ENCODE measurements at regions not wholly inside any gene's neighbourhood (a gene's known extent, or its start where the extent isn't known, plus 50 kb on each side); places are given as distances from the start of the nearest gene placed in this dataset.

DNA sequence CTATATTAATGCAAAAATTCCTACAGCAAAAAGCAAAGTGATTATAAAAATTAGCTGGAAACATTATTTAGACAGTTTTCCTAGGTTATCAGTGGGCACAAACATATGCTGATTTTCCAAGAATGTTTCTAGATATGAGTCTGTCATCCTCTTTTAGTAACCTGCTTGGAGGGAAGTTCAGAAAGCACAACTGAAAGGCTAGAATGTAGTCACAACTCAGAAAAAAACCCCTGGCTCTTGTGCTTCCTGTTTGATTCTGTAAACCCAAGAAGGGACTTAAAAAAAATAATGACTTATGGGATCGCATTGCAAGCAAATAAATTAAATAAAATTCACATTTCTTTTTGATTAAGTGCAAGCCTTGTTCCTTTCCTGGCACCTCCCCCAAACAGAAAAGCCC, 708.4 kb upstream of the EPHA7 start:
- H3K27ac ChIP-seq (ENCODE audit: low read length in 2 of 2): no peak overlapping the region
- DNase-seq (no peak), ATAC-seq (ENCODE audit: low read depth) (no peak)
- WGBS (ENCODE audit: insufficient coverage): no CpG with 5 or more reads among the region's 1 CpG
- Mint-ChIP-seq H3K9me3 (ENCODE audit: insufficient read depth) (peaks cover 2% of the 10 kb centered on the region), H3K27me3 (no peaks in the 10 kb centered on the region), H3K4me1 (no peaks in the 10 kb centered on the region), H3K27ac (no peak overlapping the region), H3K4me3 (no peak overlapping the region)
- no peak for TF ChIP-seq EZH2 (IDR thresholded peaks at IDR 0.05; ENCODE audit: borderline replicate concordance, insufficient read depth, low read depth, low read length, poor library complexity, severe bottlenecking)
- TF ChIP-seq, protein P1, sequence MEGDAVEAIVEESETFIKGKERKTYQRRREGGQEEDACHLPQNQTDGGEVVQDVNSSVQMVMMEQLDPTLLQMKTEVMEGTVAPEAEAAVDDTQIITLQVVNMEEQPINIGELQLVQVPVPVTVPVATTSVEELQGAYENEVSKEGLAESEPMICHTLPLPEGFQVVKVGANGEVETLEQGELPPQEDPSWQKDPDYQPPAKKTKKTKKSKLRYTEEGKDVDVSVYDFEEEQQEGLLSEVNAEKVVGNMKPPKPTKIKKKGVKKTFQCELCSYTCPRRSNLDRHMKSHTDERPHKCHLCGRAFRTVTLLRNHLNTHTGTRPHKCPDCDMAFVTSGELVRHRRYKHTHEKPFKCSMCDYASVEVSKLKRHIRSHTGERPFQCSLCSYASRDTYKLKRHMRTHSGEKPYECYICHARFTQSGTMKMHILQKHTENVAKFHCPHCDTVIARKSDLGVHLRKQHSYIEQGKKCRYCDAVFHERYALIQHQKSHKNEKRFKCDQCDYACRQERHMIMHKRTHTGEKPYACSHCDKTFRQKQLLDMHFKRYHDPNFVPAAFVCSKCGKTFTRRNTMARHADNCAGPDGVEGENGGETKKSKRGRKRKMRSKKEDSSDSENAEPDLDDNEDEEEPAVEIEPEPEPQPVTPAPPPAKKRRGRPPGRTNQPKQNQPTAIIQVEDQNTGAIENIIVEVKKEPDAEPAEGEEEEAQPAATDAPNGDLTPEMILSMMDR (IDR thresholded peaks at IDR 0.05): no peak
- no peaks in the 10 kb centered on the region for H3K9me3 ChIP-seq (ENCODE audit: control extremely low read depth in 1 of 3, control insufficient read depth in 2 of 3, insufficient read depth in 1 of 3, low read length in 2 of 3)
- no peaks in the 10 kb centered on the region for H3K36me3 ChIP-seq (replicated peaks in 1 of 2; ENCODE audit: control extremely low read depth in 1 of 2, control insufficient read depth in 1 of 2, extremely low read depth in 1 of 2, insufficient read depth in 2 of 2, low read length in 1 of 2)
- H3K4me1 ChIP-seq (ENCODE audit: control insufficient read depth in 2 of 2, insufficient read depth in 2 of 2, low read length in 2 of 2): no peaks in the 10 kb centered on the region
- H3K27me3 ChIP-seq (replicated peaks in 1 of 4; ENCODE audit: control extremely low read depth in 1 of 4, control insufficient read depth in 3 of 4, insufficient read depth in 4 of 4, low read length in 3 of 4): no peaks in the 10 kb centered on the region
- H3K9ac ChIP-seq (ENCODE audit: low read length): no peak overlapping the region
- H3K4me3 ChIP-seq (ENCODE audit: control extremely low read depth in 1 of 5, extremely low read depth in 1 of 5, insufficient read depth in 1 of 5, low read depth in 2 of 5, low read length in 4 of 5): no peak overlapping the region
- POLR2A ChIA-PET: no interaction called here
- H3K79me2 ChIP-seq (ENCODE audit: control insufficient read depth, insufficient read depth, low read length): no peaks in the 10 kb centered on the region
- no peak overlapping the region for H3K4me2 ChIP-seq (replicated peaks; ENCODE audit: low read depth, low read length, poor library complexity, severe bottlenecking)
- no peaks in the 10 kb centered on the region for H4K20me1 ChIP-seq (ENCODE audit: control insufficient read depth, insufficient read depth, low read length, poor library complexity, severe bottlenecking)
- CTCF ChIA-PET: no interaction called here
- no peak overlapping the region for H2AFZ ChIP-seq (ENCODE audit: insufficient read depth, low read depth, low read length, poor library complexity, severe bottlenecking)
- intact Hi-C loops (cut with micrococcal nuclease): no loop called here

DNA sequence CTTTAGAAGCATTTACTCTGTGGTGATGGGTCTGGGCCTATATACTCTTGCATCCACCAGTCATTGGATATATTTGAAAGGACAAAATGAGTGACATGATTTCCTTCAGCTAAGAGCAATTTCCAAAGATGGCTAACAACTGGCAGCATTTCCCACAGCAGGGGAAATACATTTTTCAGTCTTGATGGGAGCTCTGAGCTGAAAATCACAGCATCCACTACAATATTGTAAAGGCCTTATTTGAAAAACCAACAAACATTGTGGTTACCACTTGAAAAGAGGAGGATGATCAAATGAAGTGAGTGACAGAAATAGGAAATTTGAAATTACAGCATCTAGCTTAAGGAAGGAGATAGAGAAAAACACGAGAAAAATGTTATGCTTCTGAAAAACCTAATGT, 705.0 kb upstream of the EPHA7 start:
- Mint-ChIP-seq H3K9me3 (ENCODE audit: insufficient read depth) (peaks cover 2% of the 10 kb centered on the region), H3K27me3 (no peaks in the 10 kb centered on the region), H3K4me3 (no peak overlapping the region), H3K27ac (no peak overlapping the region), H3K4me1 (no peaks in the 10 kb centered on the region)
- Histone ChIP-seq H3K9ac (ENCODE audit: low read length) (no peak overlapping the region), H3K27ac (ENCODE audit: low read length in 2 of 2) (no peak overlapping the region), H3K79me2 (ENCODE audit: control insufficient read depth, insufficient read depth, low read length) (no peaks in the 10 kb centered on the region), H4K20me1 (ENCODE audit: control insufficient read depth, insufficient read depth, low read length, poor library complexity, severe bottlenecking) (no peaks in the 10 kb centered on the region), H3K4me2 (replicated peaks; ENCODE audit: low read depth, low read length, poor library complexity, severe bottlenecking) (no peak overlapping the region), H3K4me3 (ENCODE audit: control extremely low read depth in 1 of 5, extremely low read depth in 1 of 5, insufficient read depth in 1 of 5, low read depth in 2 of 5, low read length in 4 of 5) (no peak overlapping the region), H3K36me3 (replicated peaks in 1 of 2; ENCODE audit: control extremely low read depth in 1 of 2, control insufficient read depth in 1 of 2, extremely low read depth in 1 of 2, insufficient read depth in 2 of 2, low read length in 1 of 2) (no peaks in the 10 kb centered on the region), H2AFZ (ENCODE audit: insufficient read depth, low read depth, low read length, poor library complexity, severe bottlenecking) (no peak overlapping the region), H3K4me1 (ENCODE audit: control insufficient read depth in 2 of 2, insufficient read depth in 2 of 2, low read length in 2 of 2) (no peaks in the 10 kb centered on the region), H3K9me3 (ENCODE audit: control extremely low read depth in 1 of 3, control insufficient read depth in 2 of 3, insufficient read depth in 1 of 3, low read length in 2 of 3) (no peaks in the 10 kb centered on the region), H3K27me3 (replicated peaks in 1 of 4; ENCODE audit: control extremely low read depth in 1 of 4, control insufficient read depth in 3 of 4, insufficient read depth in 4 of 4, low read length in 3 of 4) (no peaks in the 10 kb centered on the region)
- CTCF ChIA-PET: no interaction called here
- intact Hi-C loops (cut with micrococcal nuclease): no loop called here
- ATAC-seq (ENCODE audit: low read depth) (no peak), DNase-seq (no peak)
- TF ChIP-seq, protein P1 (IDR thresholded peaks at IDR 0.05): no peak
- no peak for TF ChIP-seq EZH2 (IDR thresholded peaks at IDR 0.05; ENCODE audit: borderline replicate concordance, insufficient read depth, low read depth, low read length, poor library complexity, severe bottlenecking)
- POLR2A ChIA-PET: no interaction called here
- no CpG with 5 or more reads among the region's 1 CpG for WGBS (ENCODE audit: insufficient coverage)

Data from B cell (primary cell).